Hepatocyte (in vitro differentiated cells): ENCODE measurements at regions not wholly inside any gene's neighbourhood (a gene's known extent, or its start where the extent isn't known, plus 50 kb on each side); places are given as distances from the start of the nearest gene placed in this dataset.

Experiments used
- DNase-seq: peaks from one replicate; pipeline ENCODE4 v3.0.0-alpha.2; 2016; ENCODE audit warnings: low spot score
- H2AFZ ChIP-seq: fragments of 200-600 bp; sonication (generic); 2 replicates; pipeline ENCODE4 v1.6.0; 2016; ENCODE audit warnings: antibody characterized with exemption, mild to moderate bottlenecking
- H3K27ac ChIP-seq: fragments of 200-600 bp; sonication (generic); 2 replicates; pipeline ENCODE4 v1.5.1; 2016; ENCODE audit warnings: mild to moderate bottlenecking
- H3K27me3 ChIP-seq: fragments of 200-600 bp; sonication (generic); 2 replicates; pipeline ENCODE4 v1.6.1; 2016
- H3K36me3 ChIP-seq: fragments of 200-600 bp; sonication (generic); replicated peaks from 2 replicates; pipeline ENCODE4 v1.5.1; 2016; ENCODE audit warnings: low read depth; ENCODE audit not compliant: insufficient read depth
- H3K4me1 ChIP-seq: fragments of 200-600 bp; sonication (generic); 2 replicates; pipeline ENCODE4 v1.5.1; 2016; ENCODE audit warnings: mild to moderate bottlenecking, moderate library complexity; ENCODE audit not compliant: insufficient read depth
- H3K4me2 ChIP-seq: fragments of 200-600 bp; sonication (generic); 2 replicates; pipeline ENCODE4 v1.6.0; 2016
- H3K4me3 ChIP-seq: fragments of 200-600 bp; sonication (generic); 2 replicates; pipeline ENCODE4 v1.5.1; 2016; ENCODE audit warnings: mild to moderate bottlenecking
- H3K79me2 ChIP-seq: fragments of 200-600 bp; sonication (generic); 2 replicates; pipeline ENCODE4 v1.6.0; 2017; ENCODE audit warnings: mild to moderate bottlenecking
- H3K9me2 ChIP-seq: fragments of 200-600 bp; sonication (generic); replicated peaks from 2 replicates; pipeline ENCODE4 v1.6.0; 2017; ENCODE audit warnings: mild to moderate bottlenecking; ENCODE audit not compliant: insufficient read depth
- H3K9me3 ChIP-seq: fragments of 200-600 bp; sonication (generic); 2 replicates; pipeline ENCODE4 v1.5.1; 2016; ENCODE audit warnings: low read depth, mild to moderate bottlenecking
- H4K20me1 ChIP-seq: fragments of 200-600 bp; sonication (generic); 2 replicates; pipeline ENCODE4 v1.6.0; 2016; ENCODE audit warnings: mild to moderate bottlenecking; ENCODE audit not compliant: insufficient read depth, poor library complexity, severe bottlenecking
- CTCF ChIP-seq: fragments of 200-600 bp; sonication (generic); IDR thresholded peaks from 2 replicates; pipeline ENCODE4 v1.5.1; 2016; ENCODE audit warnings: antibody characterized with exemption, mild to moderate bottlenecking; ENCODE audit not compliant: poor library complexity
- EZH2 ChIP-seq: fragments of 200-600 bp; sonication (generic); IDR thresholded peaks from 2 replicates; pipeline ENCODE4 v1.6.1; 2016; ENCODE audit warnings: antibody characterized with exemption, mild to moderate bottlenecking, borderline replicate concordance
- EZH2phosphoT487 ChIP-seq: fragments of 200-600 bp; sonication (generic); IDR thresholded peaks from one replicate; pipeline ENCODE4 v1.6.1; 2018; ENCODE audit warnings: antibody characterized with exemption, mild to moderate bottlenecking, low read depth, moderate library complexity; ENCODE audit not compliant: unreplicated experiment, severe bottlenecking
- WGBS: methylation state at CpG from one replicate; pipeline ENCODE4 v1.1.6; 2016; ENCODE audit warnings: low lambda C conversion rate; ENCODE audit errors: missing lambda C conversion rate; 5-methylcytosine and 5-hydroxymethylcytosine counted together

- no peak for TF ChIP-seq EZH2phosphoT487
- TF ChIP-seq CTCF = no peak
- no peak for TF ChIP-seq EZH2
- H4K20me1 ChIP-seq = no peaks in the 10 kb centered on the region
Observed at GRCh38 chr6:167564416-167565250, 239.7 kb downstream of the TTLL2 start.

DNA sequence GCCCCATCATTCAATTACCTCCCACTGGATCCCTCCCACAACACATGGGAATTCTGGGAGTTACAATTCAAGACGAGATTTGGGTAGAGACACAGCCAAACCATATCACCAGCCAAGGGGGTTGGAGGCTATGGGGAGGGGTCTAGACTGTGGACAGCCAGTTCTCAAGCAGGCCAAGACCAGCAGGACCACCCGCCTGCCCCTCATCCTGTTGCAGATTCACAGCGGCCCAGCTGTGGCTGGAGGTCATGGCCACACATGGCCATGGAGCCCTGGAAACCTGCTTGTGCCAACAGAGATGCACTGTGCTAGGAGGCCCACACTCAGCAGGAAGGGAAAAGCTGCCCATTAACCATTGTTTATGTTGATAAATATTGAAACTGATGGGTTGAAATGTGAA lies 240.5 kb downstream of the TTLL2 start:
- H3K4me1 ChIP-seq = peaks cover 6% of the 10 kb centered on the region
- no peaks in the 10 kb centered on the region for H3K9me2 ChIP-seq
- no peak overlapping the region for H3K4me2 ChIP-seq
- H3K27me3 ChIP-seq = no peaks in the 10 kb centered on the region
- no peaks in the 10 kb centered on the region for H3K36me3 ChIP-seq
- H3K4me3 ChIP-seq = no peak overlapping the region
- TF ChIP-seq EZH2phosphoT487 (no peak), EZH2 (no peak), CTCF (no peak)
- no peaks in the 10 kb centered on the region for H3K79me2 ChIP-seq
- WGBS = 88% methylated on average over 3 of the region's 3 CpGs
- no peak overlapping the region for H2AFZ ChIP-seq
- no peaks in the 10 kb centered on the region for H3K9me3 ChIP-seq
- H3K27ac ChIP-seq = peak overlapping the region; percentile 46
- H4K20me1 ChIP-seq = no peaks in the 10 kb centered on the region
- no peak for DNase-seq

More at GRCh38 chr6:167564416-167565250, 239.7 kb downstream of the TTLL2 start:
- WGBS = 91% methylated on average over 16 of the region's 16 CpGs
- Histone ChIP-seq H3K4me1 (peaks cover 12% of the 10 kb centered on the region), H3K27me3 (no peaks in the 10 kb centered on the region), H3K4me2 (no peak overlapping the region), H3K9me3 (no peaks in the 10 kb centered on the region), H3K36me3 (no peaks in the 10 kb centered on the region), H2AFZ (no peak overlapping the region), H3K79me2 (no peaks in the 10 kb centered on the region), H3K4me3 (no peak overlapping the region), H3K27ac (no peak overlapping the region), H3K9me2 (no peaks in the 10 kb centered on the region)
- no peak for DNase-seq

- no peak overlapping the region for H3K4me2 ChIP-seq
- no peak overlapping the region for H3K4me3 ChIP-seq
- DNase-seq = peak; percentile 69
- H3K9me3 ChIP-seq = no peaks in the 10 kb centered on the region
- no peaks in the 10 kb centered on the region for H3K27me3 ChIP-seq
- H3K4me1 ChIP-seq = peaks cover 6% of the 10 kb centered on the region
- H3K79me2 ChIP-seq = no peaks in the 10 kb centered on the region
- no peaks in the 10 kb centered on the region for H3K36me3 ChIP-seq
- TF ChIP-seq CTCF = no peak
- no peak for TF ChIP-seq EZH2phosphoT487
- TF ChIP-seq EZH2 = no peak
- H3K9me2 ChIP-seq = no peaks in the 10 kb centered on the region
- no peaks in the 10 kb centered on the region for H4K20me1 ChIP-seq
- H2AFZ ChIP-seq = no peak overlapping the region
- H3K27ac ChIP-seq = peak overlapping the region; percentile 46
- WGBS = 79% methylated on average over 18 of the region's 18 CpGs
Observed at GRCh38 chr6:167565884-167566599, 241.2 kb downstream of the TTLL2 start.
